Activated CD8-positive, alpha-beta memory T cell treated with anti-CD3 and anti-CD28 coated beads for 36 hours (primary cell): ENCODE measurements at regions not wholly inside any gene's neighbourhood (a gene's known extent, or its start where the extent isn't known, plus 50 kb on each side); places are given as distances from the start of the nearest gene placed in this dataset.

Experiments
- CTCF ChIA-PET: fragments of 350-600 bp; sonication (Branson Sonifier 250); formaldehyde crosslinking; loops from one replicate; lab custom pipeline; 2021; ENCODE audit warnings: antibody characterized with exemption; lab: Charles Lee
- POLR2A ChIA-PET: fragments of 350-600 bp; sonication (Branson Sonifier 250); formaldehyde crosslinking; loops from one replicate; lab custom pipeline; 2021; ENCODE audit warnings: antibody characterized with exemption; lab: Charles Lee

- ChIA-PET POLR2A (no interaction called here), CTCF (no interaction called here)
These were observed 1372.4 kb downstream of the C4orf33 start for GRCh38 chr4:130468340-130468739.

- CTCF ChIA-PET, result no interaction called here
- POLR2A ChIA-PET, result no interaction called here
These were observed 1382.5 kb downstream of the C4orf33 start for GRCh38 chr4:130478406-130478805.

GRCh38 chr4:130479020-130479419, 1383.1 kb downstream of the C4orf33 start:
- POLR2A ChIA-PET, result no interaction called here
- CTCF ChIA-PET, result no interaction called here

- ChIA-PET CTCF (no interaction called here), POLR2A (no interaction called here)
These were observed 1383.7 kb downstream of the C4orf33 start for GRCh38 chr4:130479674-130480073.

- ChIA-PET POLR2A (no interaction called here), CTCF (no interaction called here)
These were observed 1388.9 kb downstream of the C4orf33 start for GRCh38 chr4:130484826-130485225.

GRCh38 chr4:130485371-130485770, 1389.4 kb downstream of the C4orf33 start:
- ChIA-PET POLR2A (no interaction called here), CTCF (no interaction called here)

GRCh38 chr4:130486186-130486585, 1390.2 kb downstream of the C4orf33 start:
- POLR2A ChIA-PET, result no interaction called here
- CTCF ChIA-PET, result no interaction called here

- ChIA-PET CTCF (no interaction called here), POLR2A (no interaction called here)
These were observed 1390.9 kb downstream of the C4orf33 start for GRCh38 chr4:130486841-130487240.

- CTCF ChIA-PET, result no interaction called here
- POLR2A ChIA-PET, result no interaction called here
These were observed 1414.7 kb downstream of the C4orf33 start for GRCh38 chr4:130510661-130511060.

GRCh38 chr4:130511776-130512175, 1415.8 kb downstream of the C4orf33 start:
- POLR2A ChIA-PET, result no interaction called here
- CTCF ChIA-PET, result no interaction called here

- ChIA-PET CTCF (no interaction called here), POLR2A (no interaction called here)
These were observed 1428.1 kb downstream of the C4orf33 start for GRCh38 chr4:130524057-130524456.

- POLR2A ChIA-PET, result no interaction called here
- CTCF ChIA-PET, result no interaction called here
These were observed 1434.6 kb downstream of the C4orf33 start for GRCh38 chr4:130530505-130530904.

- ChIA-PET POLR2A (no interaction called here), CTCF (no interaction called here)
These were observed 1438.7 kb downstream of the C4orf33 start for GRCh38 chr4:130534651-130535050.

GRCh38 chr4:130542953-130543352, 1447.0 kb downstream of the C4orf33 start:
- ChIA-PET CTCF (no interaction called here), POLR2A (no interaction called here)

- ChIA-PET CTCF (no interaction called here), POLR2A (no interaction called here)
These were observed 1449.2 kb downstream of the C4orf33 start for GRCh38 chr4:130545171-130545570.

- ChIA-PET POLR2A (no interaction called here), CTCF (no interaction called here)
These were observed 1449.6 kb downstream of the C4orf33 start for GRCh38 chr4:130545596-130545995.

- ChIA-PET CTCF (no interaction called here), POLR2A (no interaction called here)
These were observed 1463.3 kb downstream of the C4orf33 start for GRCh38 chr4:130559268-130559667.

- ChIA-PET CTCF (no interaction called here), POLR2A (no interaction called here)
These were observed 1467.4 kb downstream of the C4orf33 start for GRCh38 chr4:130563185-130563888.

- CTCF ChIA-PET, result no interaction called here
These were observed 1468.0 kb downstream of the C4orf33 start for GRCh38 chr4:130563889-130564418.

GRCh38 chr4:130568746-130569145, 1472.8 kb downstream of the C4orf33 start:
- ChIA-PET POLR2A (no interaction called here), CTCF (no interaction called here)

More at GRCh38 chr4:130563889-130564418, 1468.0 kb downstream of the C4orf33 start:
- POLR2A ChIA-PET, result no interaction called here

GRCh38 chr4:130573742-130574141, 1477.8 kb downstream of the C4orf33 start:
- ChIA-PET POLR2A (interaction anchor here (0.6 kb wide), 1 partner anchor 20 kb away, joined by 4 read pairs; no protein-coding TSS in a partner anchor), CTCF (no interaction called here)
